Endothelial cell of umbilical vein (primary cell): ENCODE measurements at regions not wholly inside any gene's neighbourhood (a gene's known extent, or its start where the extent isn't known, plus 50 kb on each side); places are given as distances from the start of the nearest gene placed in this dataset.

Experiments
- CTCF ChIP-seq, 2 donors: IDR thresholded peaks; 1 replicate in 1 of 2; 2 replicates in 1 of 2; pipeline ENCODE4 v1.5.1; 2011; ENCODE audit warnings: low read length in 2 of 2, mild to moderate bottlenecking in 2 of 2, moderate library complexity in 2 of 2, control low read depth in 1 of 2, inconsistent platforms in 1 of 2, low read depth in 1 of 2; ENCODE audit not compliant: insufficient read depth in 1 of 2; ENCODE audit errors: extremely low read depth in 1 of 2
- EZH2 ChIP-seq: IDR thresholded peaks from 2 replicates; pipeline ENCODE4 v1.6.1; 2012; ENCODE audit warnings: borderline replicate concordance, low read depth, mild to moderate bottlenecking, moderate library complexity, low read length, inconsistent platforms; ENCODE audit not compliant: severe bottlenecking
- JUN ChIP-seq: IDR thresholded peaks from 2 replicates; pipeline ENCODE4 v1.6.1; 2011; ENCODE audit warnings: borderline replicate concordance, low read depth; ENCODE audit not compliant: insufficient read length, insufficient read depth
- MAX ChIP-seq: IDR thresholded peaks from 2 replicates; pipeline ENCODE4 v1.6.1; 2011; ENCODE audit not compliant: insufficient read depth, insufficient read length
- POLR2A ChIP-seq: IDR thresholded peaks from 2 replicates; pipeline ENCODE4 v1.6.1; 2012; ENCODE audit warnings: low read depth, mild to moderate bottlenecking, control low read depth, low read length
- POLR2AphosphoS5 ChIP-seq: IDR thresholded peaks from 2 replicates; pipeline ENCODE4 v1.6.1; 2012; ENCODE audit warnings: low read depth, mild to moderate bottlenecking, control low read depth, low read length, moderate library complexity; ENCODE audit not compliant: insufficient read depth

- TF ChIP-seq CTCF (IDR thresholded peaks at IDR 0.05; ENCODE audit: extremely low read depth in 1 of 2, insufficient read depth in 1 of 2, low read depth in 1 of 2, low read length in 2 of 2): no peak
- no peak for TF ChIP-seq POLR2A
- peak; percentile 83 for TF ChIP-seq EZH2
- TF ChIP-seq POLR2AphosphoS5: no peak
- no peak for TF ChIP-seq MAX
- TF ChIP-seq JUN: no peak
Observed at GRCh38 chr13:50131920-50132903, 117.0 kb downstream of the KCNRG start.
